Endothelial cell of hepatic sinusoid (primary cell): ENCODE measurements at regions not wholly inside any gene's neighbourhood (a gene's known extent, or its start where the extent isn't known, plus 50 kb on each side); places are given as distances from the start of the nearest gene placed in this dataset.

Experiments
- in situ Hi-C: cut with HindIII; loops from 2 replicates; pipeline ENCODE4 v1.10.0; 2017; ENCODE audit warnings: low sequenced_read_pairs

DNA sequence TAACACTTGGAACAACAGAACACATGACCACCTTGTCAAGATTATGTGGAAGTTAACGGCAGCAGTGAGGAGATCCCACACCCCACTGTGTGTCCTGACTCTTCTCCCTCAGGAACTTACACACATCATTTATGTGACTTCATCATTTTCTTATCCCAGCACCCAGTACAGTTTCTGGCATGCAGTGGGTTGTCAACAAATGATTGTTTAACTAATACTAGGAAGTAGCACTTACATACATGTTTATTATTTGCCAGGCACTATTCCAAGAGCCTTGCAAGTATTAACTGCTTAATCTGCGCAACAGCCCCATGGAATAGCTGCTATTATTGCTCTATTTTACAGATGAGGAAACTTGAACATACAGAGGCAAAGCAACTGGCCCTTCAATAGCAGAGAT lies 391.5 kb downstream of the TXNL1 start:
- in situ Hi-C loops, result no loop called here

DNA sequence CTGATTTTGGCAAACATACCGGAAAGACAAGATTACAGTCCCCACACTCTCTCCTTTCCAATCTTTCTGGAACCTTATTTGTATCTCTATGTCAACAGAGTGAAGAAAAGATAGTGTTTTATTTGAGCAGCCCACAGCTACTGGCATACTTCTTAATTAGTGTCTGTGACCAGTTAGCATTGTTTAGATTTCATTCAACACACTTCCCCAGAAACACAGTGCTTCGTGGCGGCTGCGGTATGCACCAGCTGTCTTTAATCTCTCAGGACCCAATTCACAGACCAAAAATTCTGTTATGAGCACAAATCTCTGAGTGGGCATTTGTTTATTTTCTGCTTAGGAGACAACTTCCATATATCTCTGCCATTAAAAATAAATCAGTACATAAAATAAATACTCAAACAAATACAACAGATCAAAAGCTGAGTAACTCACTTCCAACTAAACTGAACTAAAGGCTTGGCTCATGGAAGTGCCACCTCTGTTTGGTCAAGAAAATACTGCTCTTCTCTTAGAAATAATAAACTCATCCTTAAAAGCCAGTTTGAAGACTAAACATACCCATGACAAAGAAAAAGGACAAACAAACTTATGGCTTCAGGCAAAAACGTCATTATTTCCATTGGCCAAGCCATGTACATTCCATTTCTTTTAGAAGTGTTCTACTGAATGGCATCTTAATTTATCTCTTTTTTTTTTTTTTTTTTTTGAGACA lies 392.4 kb downstream of the TXNL1 start:
- in situ Hi-C loops, result no loop called here

DNA sequence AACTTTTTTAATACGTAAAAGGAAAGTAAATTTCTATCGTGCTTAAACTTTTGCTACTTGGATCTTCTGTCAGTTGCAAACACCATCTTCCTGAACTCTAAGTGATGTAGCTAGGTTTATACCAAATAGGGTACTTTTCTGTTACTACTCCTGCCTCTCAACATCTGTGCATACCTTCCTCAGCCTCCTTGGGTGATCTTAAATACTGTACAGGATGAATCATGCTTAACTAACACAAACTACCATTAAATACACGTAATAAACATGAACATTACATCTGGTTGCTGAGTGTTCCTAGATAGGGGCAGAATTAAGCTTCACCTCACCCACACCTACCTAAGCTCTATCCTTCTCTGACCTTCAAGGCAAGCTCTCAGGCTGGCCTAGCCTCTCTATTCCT lies 398.0 kb downstream of the TXNL1 start:
- in situ Hi-C loops, result loop anchor here (5.0 kb wide), 1 partner anchor 82 kb away; no protein-coding TSS in a partner anchor

DNA sequence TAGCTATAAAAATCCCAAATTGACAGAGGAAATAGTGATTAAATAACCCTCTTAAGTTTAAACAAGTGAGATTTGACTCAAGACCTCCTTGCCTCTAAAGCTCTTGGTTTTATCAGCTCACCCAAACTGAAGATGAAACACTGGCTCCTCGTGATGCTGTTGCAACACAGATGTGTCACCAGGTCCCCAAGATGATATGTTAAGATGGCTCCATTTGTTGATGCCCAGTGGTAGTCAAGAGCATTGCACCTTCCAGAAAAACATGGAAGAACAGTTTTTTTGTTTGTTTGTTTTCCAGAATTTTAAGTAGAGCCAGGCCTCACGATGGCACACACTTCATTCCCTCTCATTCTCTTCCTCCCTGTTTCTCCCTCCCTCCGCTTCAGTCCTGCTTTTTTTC lies 399.8 kb downstream of the TXNL1 start:
- in situ Hi-C loops, result no loop called here

DNA sequence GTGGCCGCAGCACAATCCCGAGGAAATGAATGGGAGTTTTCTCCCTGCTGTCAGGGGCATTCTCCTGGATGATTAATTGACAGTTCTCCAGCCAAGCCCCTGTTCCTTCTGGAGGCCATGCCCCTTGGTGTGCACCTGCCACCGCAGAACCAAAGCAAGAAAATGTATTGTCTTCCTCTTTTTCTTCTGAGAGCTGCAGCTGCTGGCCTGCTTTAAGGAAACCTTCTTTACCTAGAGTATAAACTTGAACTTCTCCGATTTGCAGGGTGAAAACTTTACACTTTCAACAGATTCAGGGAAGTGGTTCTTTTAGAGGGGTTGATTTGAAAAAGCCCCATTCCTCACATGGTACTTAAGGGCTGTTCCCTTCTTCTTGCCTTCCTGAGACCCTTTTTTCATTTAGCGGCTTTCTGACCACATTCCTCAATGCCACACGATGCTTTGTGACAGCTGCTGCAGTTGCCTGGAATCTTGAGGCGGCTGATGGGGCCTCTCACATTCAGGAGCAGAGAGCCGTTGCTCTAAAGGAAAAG lies 402.8 kb downstream of the TXNL1 start:
- in situ Hi-C loops, result no loop called here

DNA sequence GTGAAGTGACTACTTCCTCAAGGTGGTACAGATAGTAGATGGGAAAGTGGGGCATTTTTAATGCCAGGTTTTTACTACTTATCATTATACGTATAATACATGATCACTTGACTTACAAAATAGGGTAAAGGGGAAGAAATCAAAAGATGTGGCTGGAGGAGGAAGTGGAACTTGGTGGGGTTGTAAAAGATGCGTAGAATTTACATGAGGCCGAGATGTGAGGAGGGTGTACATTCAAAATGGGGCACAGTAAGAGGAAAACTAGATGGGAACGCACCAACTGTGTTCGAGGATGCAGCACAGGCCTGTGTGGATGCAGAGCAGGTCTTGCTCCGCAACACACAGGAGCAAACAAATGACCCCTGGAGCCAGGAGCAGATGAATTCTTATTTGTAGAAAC lies 403.3 kb downstream of the TXNL1 start:
- in situ Hi-C loops, result no loop called here

DNA sequence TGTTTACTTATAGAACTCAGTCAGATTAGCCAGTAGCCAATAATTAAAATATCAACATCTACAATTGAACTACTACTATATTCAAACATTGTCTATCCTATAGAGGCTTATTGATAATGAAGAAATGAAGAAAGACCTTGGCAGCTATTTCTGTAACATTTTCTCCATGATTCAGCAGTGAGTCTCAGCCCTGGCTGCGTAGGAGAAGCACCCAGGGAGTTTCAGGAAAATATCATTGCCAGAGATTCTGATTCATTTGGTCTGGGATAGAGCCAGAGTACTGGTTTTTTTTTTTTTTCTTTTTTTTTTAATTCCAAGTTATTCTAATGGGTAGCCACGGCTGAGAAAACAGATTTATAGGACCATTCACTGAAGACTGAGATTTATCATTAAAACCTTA lies 404.8 kb downstream of the TXNL1 start:
- in situ Hi-C loops, result no loop called here

DNA sequence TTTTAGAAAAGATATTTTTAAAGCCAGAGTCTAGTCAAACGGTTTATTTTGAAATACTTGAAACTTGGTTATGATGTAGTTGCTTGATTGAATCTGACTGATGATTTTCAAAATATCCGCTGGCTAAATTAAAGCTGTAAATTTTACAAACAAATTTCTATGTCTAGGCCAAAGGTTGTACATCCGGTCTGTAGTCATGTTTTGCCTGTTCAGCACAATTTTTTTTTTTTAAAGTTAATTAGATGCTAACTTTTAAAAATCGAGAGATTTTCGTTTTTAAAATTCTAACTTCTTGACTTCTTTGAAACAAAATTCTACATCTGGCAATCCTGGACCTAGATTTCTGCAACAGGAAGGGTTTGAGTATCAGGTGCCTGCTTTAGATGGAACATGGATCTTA lies 412.4 kb downstream of the TXNL1 start:
- in situ Hi-C loops, result no loop called here

DNA sequence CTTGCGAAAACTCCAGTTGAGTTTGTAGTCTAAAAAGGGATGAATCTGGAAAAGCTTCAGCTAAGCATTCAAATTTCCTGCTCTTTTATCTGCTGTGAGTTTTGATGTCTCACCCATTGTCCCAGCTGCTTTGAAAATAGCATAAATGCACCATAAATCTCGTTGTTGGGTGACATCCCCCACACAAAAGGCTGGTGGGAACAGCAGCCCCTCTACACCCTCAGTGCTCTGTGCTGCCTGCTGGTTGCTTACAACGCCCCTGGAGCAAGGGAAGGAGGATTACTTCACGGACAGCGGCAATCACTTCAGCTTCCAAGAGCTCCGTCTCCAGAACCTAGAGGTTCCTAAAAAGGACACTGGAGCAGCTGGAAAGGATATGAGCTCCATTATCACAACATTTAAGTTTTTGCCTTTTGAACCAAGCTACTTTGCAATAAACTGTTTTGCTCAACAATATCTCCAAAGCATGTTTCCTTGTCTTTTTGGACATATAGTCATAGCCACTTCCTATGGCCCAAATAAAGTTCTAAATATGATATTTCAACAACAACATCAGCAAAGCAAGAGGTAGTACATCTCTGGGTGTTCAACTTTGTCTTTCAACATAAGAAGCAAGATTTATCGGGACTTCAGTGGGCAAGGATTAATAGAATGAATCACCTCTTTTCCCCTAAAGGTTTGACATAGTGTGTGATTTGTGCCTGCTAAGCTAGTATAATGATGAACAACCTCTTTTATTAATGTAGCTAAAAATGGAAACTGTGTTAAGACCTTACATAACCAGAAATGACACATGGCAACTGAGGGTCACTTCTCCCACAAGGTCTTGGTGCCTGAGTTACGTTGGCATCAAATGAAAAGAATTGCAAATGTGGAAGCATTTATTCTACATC lies 413.5 kb downstream of the TXNL1 start:
- in situ Hi-C loops, result no loop called here

DNA sequence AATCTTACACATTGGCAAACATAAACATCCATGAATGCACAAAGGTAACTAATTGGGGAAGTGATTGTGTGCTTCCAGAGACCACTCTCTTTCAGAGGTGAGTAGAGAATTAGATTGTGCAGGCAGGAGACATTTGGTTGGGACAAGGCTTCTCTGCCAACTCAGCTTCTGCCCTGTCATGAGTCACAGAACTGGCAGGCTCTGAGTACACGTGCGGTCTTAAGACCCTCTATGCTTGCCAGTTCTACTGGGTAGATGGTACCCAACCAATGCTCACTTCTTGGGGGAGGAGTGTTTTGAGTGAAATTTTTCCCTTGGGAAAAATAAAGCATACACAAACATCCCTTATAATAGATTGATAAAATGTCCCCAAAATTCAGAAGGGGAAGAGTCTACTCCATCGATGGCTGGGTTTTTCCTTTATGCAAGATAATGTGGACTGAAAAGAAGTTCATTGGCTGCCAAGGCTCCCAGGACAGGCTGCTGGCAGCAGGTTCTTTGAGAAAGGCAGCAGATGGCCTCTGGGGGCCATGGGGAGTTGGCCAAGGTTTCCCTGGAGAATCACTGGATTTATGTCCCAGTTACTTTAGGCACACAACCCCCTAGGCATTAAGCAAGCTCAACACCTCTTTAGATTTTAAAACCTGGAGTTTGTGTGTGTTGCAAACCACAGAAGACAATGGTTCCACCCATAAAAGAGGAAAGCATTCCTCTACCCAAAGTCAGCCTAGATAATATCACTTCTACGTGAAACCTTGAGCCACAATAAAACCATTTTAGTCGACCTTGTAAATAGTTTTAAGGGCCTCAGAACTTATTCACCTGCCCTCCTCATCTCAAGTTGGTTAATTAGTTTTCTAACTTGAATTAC lies 417.0 kb downstream of the TXNL1 start:
- in situ Hi-C loops, result no loop called here

DNA sequence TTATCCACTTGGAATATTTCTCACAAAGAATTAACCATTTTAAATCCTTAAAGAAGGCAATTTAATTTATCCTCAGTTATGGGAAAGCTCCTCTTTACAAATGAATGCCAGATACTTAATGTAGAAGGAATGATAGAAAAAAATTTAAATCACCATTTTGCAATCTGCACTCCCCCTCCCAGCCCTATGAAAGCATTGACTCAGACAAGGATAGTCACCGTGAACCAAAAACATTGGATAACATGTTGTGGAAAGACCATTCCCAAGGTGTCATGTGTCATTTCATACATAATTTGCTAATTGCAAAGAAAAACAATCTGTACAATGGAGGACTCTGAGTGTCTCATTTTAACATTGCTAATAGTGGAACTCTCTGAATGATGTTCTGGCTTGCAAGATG lies 421.0 kb downstream of the TXNL1 start:
- in situ Hi-C loops, result no loop called here

DNA sequence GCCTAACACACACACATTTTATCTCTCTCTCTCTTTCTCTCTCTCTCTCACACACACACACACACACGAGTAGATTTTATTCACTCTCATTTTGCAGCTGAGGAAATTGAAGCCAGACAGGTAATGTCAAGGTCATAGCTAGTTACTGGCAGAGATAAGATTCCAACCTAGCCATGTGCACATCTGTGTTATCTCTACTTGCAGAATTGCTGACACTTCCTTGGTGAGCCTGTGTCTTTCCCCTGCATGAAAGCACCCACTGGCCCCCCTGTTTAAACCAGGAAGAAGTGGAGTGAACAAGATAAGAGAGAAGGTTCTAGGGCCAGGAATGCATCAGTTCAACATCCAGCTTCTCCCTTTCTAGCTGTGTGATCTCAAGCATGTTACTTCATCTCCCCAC lies 423.7 kb downstream of the TXNL1 start:
- in situ Hi-C loops, result no loop called here

DNA sequence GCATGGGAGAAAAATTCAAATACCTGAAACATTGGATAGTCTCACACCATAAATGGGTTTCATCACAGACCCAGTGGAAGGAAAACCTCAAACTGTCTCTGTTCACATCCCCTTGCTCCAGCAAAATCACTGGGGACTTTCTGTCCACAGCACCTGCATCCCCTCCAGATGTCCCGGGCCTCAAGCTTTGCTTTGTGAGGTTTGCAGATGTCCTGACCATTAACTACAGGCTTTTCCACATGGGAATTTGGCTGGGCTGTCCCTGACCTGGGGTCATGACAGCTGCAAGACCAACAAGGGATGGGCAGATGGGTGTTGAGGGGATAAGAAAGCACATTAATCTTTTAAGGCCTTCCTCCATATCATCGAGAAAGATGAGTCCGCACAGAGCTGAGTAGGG lies 427.9 kb downstream of the TXNL1 start:
- in situ Hi-C loops, result no loop called here

DNA sequence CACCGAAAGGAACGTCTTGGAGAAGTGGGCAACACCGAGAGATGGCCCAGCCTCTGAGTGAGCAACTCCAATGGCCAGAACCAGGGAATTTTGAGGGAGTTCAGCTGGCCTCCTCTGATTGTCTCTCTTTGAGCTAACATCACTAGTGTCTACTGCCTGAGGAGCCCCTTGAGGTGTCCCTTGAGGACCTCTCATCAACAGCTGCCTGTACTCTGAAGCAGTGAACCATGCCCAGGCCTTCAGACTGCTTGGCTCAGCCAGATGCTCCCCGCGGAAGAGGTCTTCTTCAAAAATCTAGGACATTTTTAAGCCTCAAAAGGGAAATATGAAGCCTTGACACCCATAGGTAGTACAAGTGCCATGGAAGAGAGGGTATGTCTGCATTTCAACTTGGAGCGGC lies 430.4 kb downstream of the TXNL1 start:
- in situ Hi-C loops, result no loop called here

DNA sequence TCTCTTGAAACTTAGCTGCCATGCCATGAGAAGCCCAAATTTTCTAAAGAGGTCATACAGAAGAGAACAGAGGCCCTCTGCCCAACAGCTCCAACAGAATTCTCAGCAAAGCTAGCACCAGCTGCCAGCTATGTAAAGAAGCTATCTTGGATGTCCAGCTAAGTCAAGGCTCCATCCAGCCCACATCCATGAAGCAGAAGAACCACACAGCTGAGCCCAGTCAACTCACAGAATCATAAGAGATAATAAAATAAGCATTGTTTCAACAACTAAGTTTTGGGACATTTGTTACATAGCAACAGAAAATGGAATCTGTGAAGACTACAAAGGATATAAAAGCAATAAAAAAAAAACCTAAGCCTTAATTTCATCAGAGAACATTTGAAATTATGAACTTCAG lies 434.3 kb downstream of the TXNL1 start:
- in situ Hi-C loops, result no loop called here

DNA sequence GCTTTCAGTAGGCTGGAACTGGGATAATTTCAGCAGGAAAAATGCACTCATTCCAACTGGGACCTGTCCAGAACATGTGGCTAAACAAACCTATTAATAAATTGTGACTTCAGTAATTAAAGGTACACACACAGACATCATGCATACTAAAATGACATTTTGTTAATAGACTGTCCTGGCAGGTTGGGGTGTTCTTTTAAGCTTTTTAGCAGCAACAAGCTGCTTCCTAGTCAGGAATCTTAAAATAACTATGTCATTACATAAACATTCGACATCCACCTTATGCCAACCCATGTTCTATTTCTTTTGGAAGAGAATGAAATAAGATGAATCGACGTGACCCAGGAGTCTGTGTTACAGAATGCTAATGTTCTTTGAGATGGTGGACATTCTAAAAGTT lies 435.7 kb downstream of the TXNL1 start:
- in situ Hi-C loops, result no loop called here

DNA sequence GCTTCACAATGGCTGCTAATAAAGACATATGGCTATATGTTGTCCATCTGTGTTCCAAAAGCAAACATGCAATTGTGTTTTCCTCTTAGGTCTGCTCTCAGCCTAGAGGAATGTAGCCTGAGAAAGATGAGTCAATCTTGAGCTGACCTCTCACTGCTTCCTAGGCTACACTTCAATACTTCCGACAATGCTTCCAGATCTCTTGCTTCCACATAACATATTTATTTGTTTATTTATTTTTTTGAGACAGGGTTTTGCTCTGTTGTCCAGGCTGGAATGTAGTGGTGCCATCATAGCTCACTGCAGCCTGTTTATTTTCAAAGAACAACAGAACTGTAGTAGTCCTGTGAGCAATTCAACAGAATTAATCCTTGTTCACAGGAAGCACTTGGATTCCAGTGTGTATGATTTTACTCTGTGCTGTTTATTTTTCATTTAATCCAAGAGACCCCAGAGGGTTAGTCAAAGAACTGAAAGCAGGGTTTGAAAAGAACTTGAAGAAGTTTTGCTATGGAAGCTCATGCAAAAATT lies 437.9 kb downstream of the TXNL1 start:
- in situ Hi-C loops, result no loop called here

DNA sequence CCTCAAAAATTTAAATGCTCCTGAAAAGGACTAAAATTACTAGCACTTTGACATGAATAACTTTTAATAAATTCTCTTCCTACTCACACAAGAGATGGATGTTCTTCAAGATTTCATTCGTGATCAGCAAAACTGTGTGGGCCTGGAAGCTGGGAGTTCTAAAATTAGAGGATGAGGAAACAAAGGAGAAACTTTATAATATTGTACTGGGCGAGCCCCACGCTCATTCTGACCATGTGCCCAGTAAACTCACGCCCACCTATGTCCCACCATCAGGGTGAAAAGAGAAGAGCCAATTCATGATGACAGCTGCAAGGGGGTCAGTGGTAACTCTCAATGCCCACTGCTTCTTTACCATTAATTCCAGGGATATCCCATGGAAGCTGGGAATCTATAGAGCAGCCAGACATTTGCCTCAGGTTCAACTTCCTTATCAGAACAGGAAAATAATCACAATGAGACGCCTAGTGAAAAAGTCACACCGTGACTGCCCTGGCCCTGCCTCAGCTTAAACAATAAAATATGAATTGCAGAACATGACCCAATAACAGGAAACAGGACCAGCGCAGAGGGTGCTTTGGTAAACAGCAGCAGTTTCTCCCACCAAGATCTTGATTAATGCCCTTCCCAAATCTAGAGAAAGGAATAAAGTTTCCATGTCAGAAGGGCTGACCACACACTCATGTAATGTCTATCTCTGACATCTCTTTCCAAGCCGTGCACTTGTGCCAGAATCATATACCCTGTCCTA lies 438.6 kb downstream of the TXNL1 start:
- in situ Hi-C loops, result no loop called here

DNA sequence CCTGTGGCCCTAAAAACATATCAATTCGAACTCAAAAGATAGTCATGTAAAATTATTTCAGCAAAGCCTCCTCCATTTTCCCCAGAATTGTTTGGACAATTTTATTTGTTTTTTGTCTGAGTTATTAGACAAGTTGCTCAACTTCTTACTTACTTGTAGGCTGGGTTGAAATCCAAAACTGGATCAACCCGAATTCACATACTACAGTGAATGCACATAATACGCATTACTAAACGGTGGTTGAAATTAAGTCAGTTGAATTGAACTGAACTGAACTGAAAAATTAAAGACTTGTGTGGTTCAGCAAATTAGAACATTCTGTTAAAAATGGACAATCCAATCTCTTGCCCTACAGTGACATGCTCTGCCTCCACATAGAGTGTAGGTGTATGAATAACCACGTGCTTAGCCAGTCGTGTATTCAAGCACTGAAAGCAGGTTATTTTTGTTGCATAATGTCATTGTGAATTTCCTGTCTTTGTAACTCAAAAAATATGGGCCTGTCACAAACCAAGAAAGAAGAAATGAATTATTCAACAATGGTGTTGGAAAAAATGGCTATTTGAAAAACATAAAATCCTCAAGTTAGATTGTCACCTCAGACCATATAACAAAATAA lies 441.0 kb downstream of the TXNL1 start:
- in situ Hi-C loops, result no loop called here
